ENCODE measurements at regions not wholly inside any gene's neighbourhood (a gene's known extent, or its start where the extent isn't known, plus 50 kb on each side); places are given as distances from the start of the nearest gene placed in this dataset.

DNA sequence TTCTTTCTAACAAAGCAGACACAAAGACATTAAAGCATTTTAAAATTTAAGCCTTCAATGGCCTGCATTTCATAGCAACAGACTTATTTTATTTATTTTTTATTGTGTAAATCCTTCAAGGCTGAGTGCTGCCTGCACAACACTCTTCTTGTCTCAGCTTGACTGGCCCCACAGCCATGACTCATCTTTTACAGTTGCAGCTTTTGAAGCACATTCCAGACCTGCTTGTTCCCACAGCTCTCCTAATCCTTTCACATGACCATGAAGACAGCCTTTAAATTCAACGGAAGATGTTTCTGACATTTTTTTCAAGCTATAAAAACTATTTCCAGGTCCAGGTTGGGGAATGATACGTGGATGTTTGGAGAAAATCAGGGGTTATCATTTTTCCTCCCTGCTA lies 276.9 kb upstream of the TACR3 start:
- TF ChIP-seq, protein P1, sequence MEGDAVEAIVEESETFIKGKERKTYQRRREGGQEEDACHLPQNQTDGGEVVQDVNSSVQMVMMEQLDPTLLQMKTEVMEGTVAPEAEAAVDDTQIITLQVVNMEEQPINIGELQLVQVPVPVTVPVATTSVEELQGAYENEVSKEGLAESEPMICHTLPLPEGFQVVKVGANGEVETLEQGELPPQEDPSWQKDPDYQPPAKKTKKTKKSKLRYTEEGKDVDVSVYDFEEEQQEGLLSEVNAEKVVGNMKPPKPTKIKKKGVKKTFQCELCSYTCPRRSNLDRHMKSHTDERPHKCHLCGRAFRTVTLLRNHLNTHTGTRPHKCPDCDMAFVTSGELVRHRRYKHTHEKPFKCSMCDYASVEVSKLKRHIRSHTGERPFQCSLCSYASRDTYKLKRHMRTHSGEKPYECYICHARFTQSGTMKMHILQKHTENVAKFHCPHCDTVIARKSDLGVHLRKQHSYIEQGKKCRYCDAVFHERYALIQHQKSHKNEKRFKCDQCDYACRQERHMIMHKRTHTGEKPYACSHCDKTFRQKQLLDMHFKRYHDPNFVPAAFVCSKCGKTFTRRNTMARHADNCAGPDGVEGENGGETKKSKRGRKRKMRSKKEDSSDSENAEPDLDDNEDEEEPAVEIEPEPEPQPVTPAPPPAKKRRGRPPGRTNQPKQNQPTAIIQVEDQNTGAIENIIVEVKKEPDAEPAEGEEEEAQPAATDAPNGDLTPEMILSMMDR (IDR thresholded peaks at IDR 0.05): no peak
- no peak for TF ChIP-seq ZFX (IDR thresholded peaks at IDR 0.05; ENCODE audit: borderline replicate concordance)
